ELR (cell line): ENCODE measurements at regions not wholly inside any gene's neighbourhood (a gene's known extent, or its start where the extent isn't known, plus 50 kb on each side); places are given as distances from the start of the nearest gene placed in this dataset.

Experiments
- DNase-seq: peaks from one replicate; pipeline ENCODE4 v3.0.0-alpha.2; 2015; ENCODE audit warnings: low read depth

DNA sequence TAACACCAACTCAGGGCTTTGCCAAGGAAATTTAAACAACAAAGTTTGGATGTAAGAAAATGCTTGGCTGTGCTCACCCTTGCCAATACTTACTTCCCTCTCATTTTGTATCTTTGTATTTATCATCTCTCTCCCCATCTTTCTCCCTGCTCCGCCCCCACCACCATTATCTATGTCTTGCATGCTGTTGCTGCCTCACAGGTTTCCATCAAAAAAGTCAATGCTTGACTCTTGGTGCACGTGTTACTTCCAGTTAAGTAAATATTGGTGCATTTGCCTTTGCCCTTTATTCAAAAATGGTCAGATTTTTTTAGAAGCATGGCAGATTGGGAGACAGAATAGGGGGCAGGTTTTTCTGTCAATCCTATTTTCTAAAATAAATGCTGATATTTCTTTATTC, 626.0 kb downstream of the ACTR3B start:
- no peak for DNase-seq

GRCh38 chr7:153386556-153386955, 627.0 kb downstream of the ACTR3B start:
- DNase-seq = no peak

- DNase-seq = no peak
These were observed 629.1 kb downstream of the ACTR3B start for GRCh38 chr7:153388611-153389010.

DNA sequence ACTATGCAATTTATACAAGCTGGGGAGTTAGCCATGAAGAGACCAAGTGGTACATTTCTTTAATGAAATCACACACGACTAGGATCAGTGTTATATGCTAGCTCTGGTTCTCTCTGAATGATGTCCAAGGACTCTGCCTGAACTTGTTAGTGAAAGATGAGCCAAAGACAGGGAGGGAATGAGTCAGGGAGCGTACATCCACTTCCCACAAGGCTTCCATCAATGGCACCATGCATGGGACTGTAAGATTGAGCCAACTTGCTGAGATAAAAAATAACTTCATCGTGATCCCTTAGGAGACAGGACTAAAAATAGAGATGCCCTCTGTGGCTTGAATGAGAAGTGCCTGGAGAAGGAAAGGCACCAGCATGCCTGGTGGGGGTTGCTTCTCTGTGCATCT, 629.7 kb downstream of the ACTR3B start:
- DNase-seq = no peak

DNA sequence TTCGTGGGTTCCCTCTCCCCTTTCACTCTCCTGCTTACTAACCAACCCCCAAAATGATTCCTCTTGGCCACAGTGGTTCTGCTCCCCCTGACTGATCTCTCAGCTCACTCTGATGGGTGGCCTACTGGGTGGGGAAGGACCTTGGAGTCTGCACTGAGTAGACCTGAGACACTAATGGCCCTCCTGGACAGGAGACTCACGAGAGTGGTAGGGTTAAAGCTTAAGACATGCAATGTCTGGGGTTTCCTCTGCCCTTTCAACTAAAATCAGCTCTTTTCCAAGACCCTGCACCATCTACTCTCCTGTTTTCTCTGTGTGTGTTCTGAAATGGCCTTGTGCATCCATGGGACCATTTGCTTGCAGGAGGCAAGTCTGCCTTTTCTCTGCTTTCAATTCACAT, 631.4 kb downstream of the ACTR3B start:
- DNase-seq = no peak

- no peak for DNase-seq
These were observed 633.2 kb downstream of the ACTR3B start for GRCh38 chr7:153392726-153393125.

- no peak for DNase-seq
These were observed 634.1 kb downstream of the ACTR3B start for GRCh38 chr7:153393666-153394065.

DNA sequence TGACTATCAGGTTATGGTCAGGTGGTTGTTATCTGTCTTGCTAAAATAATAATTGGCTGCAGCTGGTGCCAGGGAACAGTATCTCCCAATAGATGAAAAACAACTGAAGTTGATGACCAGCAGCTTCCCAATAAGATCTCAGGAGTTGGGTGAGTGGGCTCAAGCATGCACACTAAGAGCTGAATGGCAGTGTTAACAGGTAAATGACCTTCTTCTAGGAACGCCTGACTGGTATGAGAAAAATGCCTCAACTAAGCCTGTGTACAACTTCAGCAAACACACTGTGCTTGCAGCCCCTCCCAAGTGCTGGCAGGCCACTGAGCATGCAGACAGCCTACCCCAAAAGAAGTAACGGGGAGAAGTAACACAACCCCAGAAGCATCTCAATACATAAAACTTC, 636.9 kb downstream of the ACTR3B start:
- DNase-seq = no peak

DNA sequence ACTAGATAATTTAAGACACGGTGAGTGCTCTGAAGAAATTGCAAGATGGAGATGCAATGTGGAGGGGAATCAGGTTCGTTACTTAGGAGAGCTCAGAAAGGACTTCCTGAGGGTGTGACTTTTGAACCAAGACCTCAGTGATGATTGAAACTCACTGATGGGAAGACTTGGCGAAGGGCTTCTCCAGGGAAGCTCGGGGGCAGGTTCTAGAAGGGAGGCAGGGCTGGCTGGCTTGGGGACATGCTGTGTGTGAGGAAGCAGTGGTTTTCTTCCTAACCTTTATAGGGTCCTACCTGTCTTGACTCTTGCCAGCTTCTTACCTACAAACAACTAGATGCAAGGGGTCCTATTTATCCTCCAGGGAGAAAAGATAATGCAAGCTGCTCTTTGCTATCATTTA, 637.9 kb downstream of the ACTR3B start:
- DNase-seq = no peak

DNA sequence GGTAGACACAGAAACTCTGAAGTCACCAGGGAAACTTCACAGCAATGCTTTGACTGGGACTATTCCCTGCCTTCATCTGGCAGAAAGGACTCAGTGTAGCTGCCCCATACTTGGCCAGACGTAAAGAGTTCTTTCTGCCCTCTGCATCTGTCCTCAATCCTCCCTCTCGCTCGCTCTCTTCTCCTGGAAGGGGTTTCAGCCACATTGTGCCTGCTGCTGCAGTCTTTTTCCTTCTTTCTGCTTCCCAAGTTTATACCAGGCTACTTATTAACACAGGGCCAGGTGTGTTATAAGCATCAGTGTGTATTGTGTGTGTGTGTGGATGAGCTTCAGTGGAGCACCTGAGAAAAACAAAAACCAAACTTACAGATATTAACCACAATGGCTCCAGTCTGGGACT, 638.4 kb downstream of the ACTR3B start:
- no peak for DNase-seq

GRCh38 chr7:153398370-153398769, 638.8 kb downstream of the ACTR3B start:
- DNase-seq = no peak

- no peak for DNase-seq
These were observed 639.4 kb downstream of the ACTR3B start for GRCh38 chr7:153398789-153399553.

- DNase-seq = no peak
These were observed 640.0 kb downstream of the ACTR3B start for GRCh38 chr7:153399554-153399940.

DNA sequence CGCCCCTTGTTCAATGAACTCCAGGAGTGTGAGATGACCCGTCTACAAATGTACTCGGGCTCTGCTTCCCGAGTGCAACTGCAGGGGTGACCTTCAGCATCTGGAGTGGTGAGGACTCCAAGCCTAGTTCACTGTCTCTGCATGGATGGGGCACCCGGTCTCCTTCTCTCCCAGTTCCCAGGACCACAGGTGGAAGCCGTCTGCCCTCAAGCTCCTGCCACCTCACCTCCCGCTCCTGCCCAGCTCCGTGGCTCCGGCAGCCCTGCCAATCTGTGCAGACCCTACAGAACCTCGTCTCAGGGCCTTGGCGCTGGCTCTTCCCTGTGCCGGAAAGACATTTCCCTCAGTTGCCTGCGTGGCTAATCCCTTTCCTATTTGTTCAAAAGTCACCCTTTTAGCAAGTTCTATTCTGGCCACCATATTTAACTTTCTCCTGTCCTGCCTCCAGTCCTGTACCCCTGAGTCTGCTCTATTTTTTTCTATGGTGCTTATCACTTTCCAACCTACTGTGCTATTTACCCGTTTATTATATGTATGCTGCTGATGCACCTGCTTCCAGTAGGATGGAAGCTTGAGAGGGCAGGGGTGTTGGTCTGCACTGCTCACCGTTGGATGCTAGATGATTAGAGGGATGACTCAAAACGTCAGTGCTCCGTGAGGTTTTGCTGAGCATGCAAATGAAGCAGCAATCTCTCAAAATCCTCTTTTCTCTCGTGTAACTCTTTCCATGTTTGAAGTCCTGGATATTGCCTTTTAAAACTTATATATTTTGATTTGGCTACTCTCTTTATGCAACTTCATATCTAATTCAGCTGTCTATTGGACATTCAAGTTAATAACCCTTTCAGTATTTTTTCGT, 641.4 kb downstream of the ACTR3B start:
- no peak for DNase-seq

DNA sequence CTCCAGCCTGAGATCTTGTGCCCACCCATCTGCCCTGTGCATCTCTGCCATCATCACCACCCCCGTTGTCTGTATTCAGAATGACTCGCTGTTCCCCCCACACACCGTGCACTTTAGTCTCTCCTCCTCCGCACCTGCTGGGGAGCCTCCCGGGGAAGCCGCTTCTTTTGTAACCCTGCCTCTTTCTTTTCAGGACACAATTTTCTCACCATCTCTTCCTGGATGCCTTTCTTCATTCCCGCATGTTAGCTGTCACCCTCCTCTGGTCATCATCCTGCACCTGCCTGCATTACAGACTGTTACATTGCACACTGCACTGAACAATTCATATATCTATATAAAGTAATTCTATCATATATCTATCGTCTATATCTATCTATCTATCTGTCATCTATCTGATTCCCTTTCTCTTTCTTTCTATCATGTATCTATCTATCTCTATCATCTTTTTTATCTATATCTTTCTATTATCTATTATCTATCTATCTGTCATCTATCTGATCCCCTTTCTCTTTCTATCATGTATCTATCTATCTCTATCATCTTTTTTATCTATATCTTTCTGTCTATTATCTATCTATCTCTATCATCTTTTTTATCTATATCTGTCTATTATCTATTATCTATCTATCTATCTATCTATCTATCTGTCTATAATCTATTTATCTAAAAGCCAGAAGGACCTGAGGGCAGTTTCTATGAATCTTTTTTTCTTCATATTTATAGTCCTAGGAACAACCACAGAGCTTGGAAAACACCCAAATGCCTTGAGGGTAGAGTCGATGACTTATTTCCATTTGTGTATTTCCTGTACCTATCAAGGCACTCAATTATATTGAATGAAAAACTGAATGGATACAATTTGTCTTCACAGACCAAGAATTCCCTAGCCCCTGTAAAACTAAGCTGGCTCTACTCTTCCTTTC, 642.5 kb downstream of the ACTR3B start:
- DNase-seq = no peak

GRCh38 chr7:153402721-153403541, 643.4 kb downstream of the ACTR3B start:
- no peak for DNase-seq

DNA sequence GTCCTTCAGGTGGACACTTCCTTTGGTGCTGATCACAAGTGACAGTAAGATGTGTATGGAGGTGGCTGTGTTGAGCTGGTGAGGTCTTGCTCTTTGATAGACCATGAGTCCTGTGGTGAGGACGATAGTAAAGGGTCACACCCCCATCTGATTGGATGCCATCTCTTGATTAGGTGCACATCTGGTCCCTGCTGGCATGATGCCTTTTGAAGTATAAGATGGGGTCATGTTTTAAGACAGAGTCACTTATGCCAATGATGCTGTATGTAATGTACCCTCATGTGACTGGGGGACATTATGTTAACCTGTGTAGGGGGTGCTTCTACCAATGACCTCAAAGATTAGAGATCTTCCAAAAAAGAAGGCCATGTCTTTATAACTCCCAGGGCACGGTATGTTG, 644.6 kb downstream of the ACTR3B start:
- no peak for DNase-seq

- no peak for DNase-seq
These were observed 645.3 kb downstream of the ACTR3B start for GRCh38 chr7:153404781-153405279.

DNA sequence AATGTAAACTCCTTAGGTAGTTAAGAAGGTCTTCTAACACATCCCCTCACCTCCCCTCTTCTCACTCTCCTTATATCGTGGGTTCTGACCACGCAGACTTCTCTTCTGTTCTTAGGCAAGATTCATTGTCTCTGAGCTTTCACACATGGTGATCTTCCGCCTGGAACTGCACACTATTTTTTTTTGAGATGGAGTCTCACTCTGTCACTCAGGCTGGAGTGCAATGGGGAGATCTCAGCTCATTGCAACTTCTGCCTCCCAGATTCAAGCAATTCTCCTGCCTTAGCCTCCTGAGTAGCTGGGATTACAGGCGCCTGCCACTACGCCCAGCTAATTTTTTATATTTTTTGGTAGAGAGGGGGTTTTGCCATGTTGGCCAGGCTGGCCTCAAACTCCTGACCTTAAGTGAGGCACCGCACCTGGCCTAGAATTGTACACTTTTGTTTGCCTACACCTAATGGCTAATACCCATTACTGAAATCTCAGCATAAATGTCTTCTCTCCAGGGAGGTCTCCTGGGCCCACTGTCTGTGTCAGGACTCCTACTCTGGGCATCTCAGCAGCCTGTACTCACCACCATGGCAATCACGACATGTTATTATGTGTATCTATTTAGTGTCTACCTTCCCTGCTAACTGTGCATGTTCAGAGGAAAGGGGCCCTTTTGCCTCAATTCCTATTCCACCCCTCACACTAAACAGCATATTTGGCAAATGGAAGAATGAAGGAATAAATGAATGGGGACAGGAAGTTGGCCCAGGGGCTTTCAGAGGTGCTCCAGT, 646.3 kb upstream of the DPP6 start:
- DNase-seq = no peak

- DNase-seq = no peak
These were observed 645.7 kb upstream of the DPP6 start for GRCh38 chr7:153406486-153406872.
